ENCODE measurements at regions not wholly inside any gene's neighbourhood (a gene's known extent, or its start where the extent isn't known, plus 50 kb on each side); places are given as distances from the start of the nearest gene placed in this dataset.

GRCh38 chr10:94192333-94192732 lies 170.4 kb downstream of the NOC3L start:
- no peak for TF ChIP-seq CTCF (IDR thresholded peaks at IDR 0.05)
- no peak for TF ChIP-seq POLR2A (IDR thresholded peaks at IDR 0.05)
- no peak for TF ChIP-seq POLR2AphosphoS5 (IDR thresholded peaks at IDR 0.05; ENCODE audit: insufficient read depth in 1 of 2, low read depth in 1 of 2)

All from vagina (tissue), 2 donors.